PC-3 (cell line): ENCODE measurements at regions not wholly inside any gene's neighbourhood (a gene's known extent, or its start where the extent isn't known, plus 50 kb on each side); places are given as distances from the start of the nearest gene placed in this dataset.

Experiments
- ATAC-seq: fragments of 200-7000 bp; cut with Tn5 transposase; 2 replicates; pipeline ENCODE4 v1.9.1; 2020; ENCODE audit warnings: mild to moderate bottlenecking, moderate library complexity
- BruUV-seq: library from RNA; stranded (reverse); fragments of 400-500 nt; replicated peaks from 2 replicates; lab custom pipeline; 2021; lab: Mats Ljungman, UMichigan
- CTCF ChIA-PET: fragments of 300-600 bp; sonication (Branson Sonifier 250); formaldehyde crosslinking; loops from one replicate; lab custom pipeline; 2022; ENCODE audit warnings: antibody characterized with exemption; lab: Charles Lee
- POLR2A ChIA-PET: fragments of 300-600 bp; sonication (Branson Sonifier 250); formaldehyde crosslinking; loops from one replicate; lab custom pipeline; 2022; ENCODE audit warnings: antibody characterized with exemption; ENCODE audit not compliant: unreplicated experiment; lab: Charles Lee
- DNase-seq: peaks from one replicate; pipeline ENCODE4 v3.0.0-alpha.2; 2015
- H2AFZ ChIP-seq: fragments of 300-600 bp; sonication (generic); 2 replicates; pipeline ENCODE4 v1.6.0; 2016; ENCODE audit warnings: antibody characterized with exemption, low read length
- H3F3A ChIP-seq: fragments of 300-600 bp; sonication (generic); one replicate; pipeline ENCODE4 v1.6.0; 2017; ENCODE audit warnings: antibody characterized with exemption, low read length, control low read depth, mild to moderate bottlenecking; ENCODE audit not compliant: unreplicated experiment
- H3K27ac ChIP-seq: fragments of 300-600 bp; sonication (generic); 2 replicates; pipeline ENCODE4 v1.5.1; 2016; ENCODE audit warnings: mild to moderate bottlenecking, low read length
- H3K27me3 ChIP-seq: fragments of 300-600 bp; sonication (generic); 2 replicates; pipeline ENCODE4 v1.6.1; 2016; ENCODE audit warnings: low read length, mixed read lengths
- H3K36me3 ChIP-seq: fragments of 300-600 bp; sonication (generic); 2 replicates; pipeline ENCODE4 v1.6.1; 2016; ENCODE audit warnings: low read depth, mixed run types, low read length, mixed read lengths
- H3K4me1 ChIP-seq: fragments of 300-600 bp; sonication (generic); 2 replicates; pipeline ENCODE4 v1.5.1; 2016; ENCODE audit warnings: low read length; ENCODE audit not compliant: insufficient read depth
- H3K4me2 ChIP-seq: fragments of 300-600 bp; sonication (generic); 2 replicates; pipeline ENCODE4 v1.6.0; 2016; ENCODE audit warnings: low read length
- H3K4me3 ChIP-seq: fragments of 300-600 bp; sonication (generic); 2 replicates; pipeline ENCODE4 v1.5.1; 2016; ENCODE audit warnings: mild to moderate bottlenecking, low read length, mixed read lengths
- H3K79me2 ChIP-seq: fragments of 300-600 bp; sonication (generic); 2 replicates; pipeline ENCODE4 v1.6.1; 2017; ENCODE audit warnings: low read length, mixed read lengths
- H3K9ac ChIP-seq: fragments of 300-600 bp; sonication (generic); 2 replicates; pipeline ENCODE4 v1.6.0; 2016; ENCODE audit warnings: mild to moderate bottlenecking, low read length
- H3K9me2 ChIP-seq: fragments of 300-600 bp; sonication (generic); replicated peaks from 2 replicates; pipeline ENCODE4 v1.6.1; 2016; ENCODE audit warnings: mixed run types, low read length, mixed read lengths
- H3K9me3 ChIP-seq: fragments of 300-600 bp; sonication (generic); 2 replicates; pipeline ENCODE4 v1.6.1; 2016; ENCODE audit warnings: low read length, mixed read lengths
- H4K20me1 ChIP-seq: fragments of 300-600 bp; sonication (generic); 2 replicates; pipeline ENCODE4 v1.6.1; 2016; ENCODE audit warnings: low read length, mixed read lengths
- CTCF ChIP-seq: fragments of 300-600 bp; sonication (generic); conservative IDR thresholded peaks from 2 replicates; pipeline ENCODE4 v1.5.1; 2017; ENCODE audit warnings: antibody characterized with exemption, low read depth, mild to moderate bottlenecking, low read length
- EZH2 ChIP-seq: fragments of 300-600 bp; sonication (generic); IDR thresholded peaks from one replicate; pipeline ENCODE4 v1.6.1; 2017; ENCODE audit warnings: antibody characterized with exemption, mild to moderate bottlenecking, low read length; ENCODE audit not compliant: unreplicated experiment
- EZH2phosphoT487 ChIP-seq: fragments of 300-600 bp; sonication (generic); IDR thresholded peaks from 2 replicates; pipeline ENCODE4 v1.6.1; 2018; ENCODE audit warnings: mild to moderate bottlenecking, antibody characterized with exemption, low read length, borderline replicate concordance
- intact Hi-C: fragments of 100-400 bp; cut with micrococcal nuclease; formaldehyde crosslinking; loops from 2 replicates; pipeline ENCODE4 v1.9.0; 2023

DNA sequence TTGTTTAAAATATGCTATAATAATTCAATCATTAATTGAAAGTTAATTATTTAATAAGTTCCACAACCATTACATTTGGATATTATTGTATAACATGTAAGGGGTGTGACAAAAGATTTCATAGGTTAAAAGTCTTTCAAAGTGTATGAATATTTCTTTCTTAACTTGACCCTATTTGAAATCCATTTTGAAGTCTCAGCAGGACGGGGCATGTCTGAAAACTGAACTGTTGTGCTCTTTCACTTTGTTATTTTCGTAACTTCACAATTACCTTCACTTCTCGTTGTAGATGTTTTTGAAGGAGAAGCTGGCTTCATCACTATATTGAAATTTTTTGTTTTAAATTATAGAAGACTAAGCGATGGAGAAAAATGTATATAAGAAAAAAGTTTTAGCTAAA is 1775.7 kb downstream of the PCDH9 start:
- Histone ChIP-seq H3K9me2 (no peaks in the 10 kb centered on the region), H3K4me1 (no peaks in the 10 kb centered on the region), H2AFZ (no peak overlapping the region), H3F3A (no peaks in the 10 kb centered on the region), H3K9me3 (no peaks in the 10 kb centered on the region), H3K27me3 (no peaks in the 10 kb centered on the region), H3K79me2 (no peaks in the 10 kb centered on the region), H3K36me3 (no peaks in the 10 kb centered on the region), H4K20me1 (no peaks in the 10 kb centered on the region), H3K27ac (no peak overlapping the region), H3K9ac (no peak overlapping the region), H3K4me2 (no peak overlapping the region), H3K4me3 (no peak overlapping the region)
- ChIA-PET POLR2A (no interaction called here), CTCF (no interaction called here)
- intact Hi-C loops, result no loop called here
- ATAC-seq (no peak), DNase-seq (no peak)
- TF ChIP-seq EZH2 (no peak), EZH2phosphoT487 (no peak), CTCF (no peak)
- BruUV-seq, result no TSS peak

DNA sequence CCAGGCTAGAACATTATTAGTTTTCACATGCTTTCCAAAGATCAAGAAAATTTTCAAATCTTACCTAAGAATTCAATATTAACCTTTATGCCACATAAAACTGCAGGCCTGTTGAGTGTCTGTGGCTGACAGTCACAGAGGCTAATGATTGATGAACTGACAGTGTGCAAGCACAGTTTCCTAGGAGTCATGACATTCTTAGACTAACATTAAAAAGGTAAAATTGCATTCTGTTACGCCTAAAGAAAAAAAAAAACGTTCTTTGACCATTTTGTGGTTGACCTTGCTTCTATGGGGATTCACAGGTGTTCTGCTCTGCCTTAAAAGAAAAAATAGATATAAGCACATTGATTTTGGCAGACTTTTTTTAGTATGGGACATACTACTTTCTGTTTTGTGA is 1776.2 kb downstream of the PCDH9 start:
- no peaks in the 10 kb centered on the region for H4K20me1 ChIP-seq
- H3K4me3 ChIP-seq, result no peak overlapping the region
- no peaks in the 10 kb centered on the region for H3K27me3 ChIP-seq
- no peaks in the 10 kb centered on the region for H3K79me2 ChIP-seq
- H3F3A ChIP-seq, result no peaks in the 10 kb centered on the region
- H3K9me2 ChIP-seq, result no peaks in the 10 kb centered on the region
- H3K9ac ChIP-seq, result no peak overlapping the region
- TF ChIP-seq CTCF (no peak), EZH2phosphoT487 (no peak), EZH2 (no peak)
- POLR2A ChIA-PET, result no interaction called here
- no peaks in the 10 kb centered on the region for H3K4me1 ChIP-seq
- intact Hi-C loops, result no loop called here
- DNase-seq (no peak), ATAC-seq (no peak)
- no TSS peak for BruUV-seq
- no peak overlapping the region for H2AFZ ChIP-seq
- CTCF ChIA-PET, result no interaction called here
- no peaks in the 10 kb centered on the region for H3K9me3 ChIP-seq
- H3K36me3 ChIP-seq, result no peaks in the 10 kb centered on the region
- no peak overlapping the region for H3K27ac ChIP-seq
- H3K4me2 ChIP-seq, result no peak overlapping the region

- Histone ChIP-seq H3F3A (no peaks in the 10 kb centered on the region), H2AFZ (no peak overlapping the region), H3K79me2 (no peaks in the 10 kb centered on the region), H4K20me1 (no peaks in the 10 kb centered on the region), H3K9ac (no peak overlapping the region), H3K36me3 (no peaks in the 10 kb centered on the region), H3K27ac (no peak overlapping the region), H3K9me3 (no peaks in the 10 kb centered on the region), H3K4me2 (no peak overlapping the region), H3K27me3 (no peaks in the 10 kb centered on the region), H3K9me2 (no peaks in the 10 kb centered on the region), H3K4me1 (no peaks in the 10 kb centered on the region), H3K4me3 (no peak overlapping the region)
- TF ChIP-seq EZH2 (no peak), CTCF (no peak), EZH2phosphoT487 (no peak)
- no peak for DNase-seq
- intact Hi-C loops, result no loop called here
- ChIA-PET POLR2A (no interaction called here), CTCF (no interaction called here)
- ATAC-seq, result no peak
- no TSS peak for BruUV-seq
These were observed 1784.8 kb downstream of the PCDH9 start for GRCh38 chr13:65445340-65445739.
